ENCODE measurements at regions not wholly inside any gene's neighbourhood (a gene's known extent, or its start where the extent isn't known, plus 50 kb on each side); places are given as distances from the start of the nearest gene placed in this dataset.

- DNase-seq = no peak
Observed at GRCh38 chr5:104186100-104186499, 623.5 kb upstream of the NUDT12 start.

GRCh38 chr5:104184264-104184663 is 621.7 kb upstream of the NUDT12 start:
- DNase-seq = no peak

- DNase-seq = no peak
Observed at GRCh38 chr5:104178829-104179456, 616.4 kb upstream of the NUDT12 start.

- DNase-seq = no peak
Observed at GRCh38 chr5:104178066-104178465, 615.5 kb upstream of the NUDT12 start.

- DNase-seq = no peak
Observed at GRCh38 chr5:104177651-104178050, 615.1 kb upstream of the NUDT12 start.

- DNase-seq = no peak
Observed at GRCh38 chr5:104172976-104173375, 610.4 kb upstream of the NUDT12 start.

GRCh38 chr5:104171958-104172690 is 609.5 kb upstream of the NUDT12 start:
- DNase-seq = no peak

- DNase-seq = no peak
Observed at GRCh38 chr5:104170926-104171325, 608.3 kb upstream of the NUDT12 start.

- DNase-seq = no peak
Observed at GRCh38 chr5:104146652-104147051, 584.1 kb upstream of the NUDT12 start.

GRCh38 chr5:104139840-104140239 is 577.3 kb upstream of the NUDT12 start:
- no peak for DNase-seq

- DNase-seq = no peak
Observed at GRCh38 chr5:104130320-104130719, 567.7 kb upstream of the NUDT12 start.

GRCh38 chr5:104128348-104128747 is 565.8 kb upstream of the NUDT12 start:
- DNase-seq = no peak

- no peak for DNase-seq
Observed at GRCh38 chr5:104126980-104127379, 564.4 kb upstream of the NUDT12 start.

- DNase-seq = no peak
Observed at GRCh38 chr5:104119529-104119928, 556.9 kb upstream of the NUDT12 start.

- no peak for DNase-seq
Observed at GRCh38 chr5:104111632-104112031, 549.0 kb upstream of the NUDT12 start.

- no peak for DNase-seq
Observed at GRCh38 chr5:104096451-104096850, 533.9 kb upstream of the NUDT12 start.

- no peak for DNase-seq
Observed at GRCh38 chr5:104095527-104095926, 532.9 kb upstream of the NUDT12 start.

- DNase-seq = no peak
Observed at GRCh38 chr5:104088876-104089778, 526.5 kb upstream of the NUDT12 start.

- DNase-seq = no peak
Observed at GRCh38 chr5:104084896-104085295, 522.3 kb upstream of the NUDT12 start.

- no peak for DNase-seq
Observed at GRCh38 chr5:104082754-104083153, 520.2 kb upstream of the NUDT12 start.

- DNase-seq = no peak
Observed at GRCh38 chr5:104081232-104081631, 518.6 kb upstream of the NUDT12 start.

GRCh38 chr5:104080646-104081175 is 518.1 kb upstream of the NUDT12 start:
- DNase-seq = no peak
